RWPE2 (cell line): ENCODE measurements at regions not wholly inside any gene's neighbourhood (a gene's known extent, or its start where the extent isn't known, plus 50 kb on each side); places are given as distances from the start of the nearest gene placed in this dataset.

Source experiments
- ATAC-seq: fragments of 200-7000 bp; cut with Tn5 transposase; 3 replicates; pipeline ENCODE4 v1.9.1; 2021; ENCODE audit warnings: low read depth
- DNase-seq: peaks from one replicate; pipeline ENCODE4 v3.0.0-alpha.2; 2020; ENCODE audit warnings: low spot score
- H3K27ac ChIP-seq: fragments of 450-650 bp; 2 replicates; pipeline ENCODE4 v1.5.1; 2017; ENCODE audit warnings: mild to moderate bottlenecking; ENCODE audit not compliant: poor library complexity, severe bottlenecking
- H3K27me3 ChIP-seq: fragments of 250-450 bp; sonication (Bioruptor Pico); 2 replicates; pipeline ENCODE4 v1.5.1; 2021; ENCODE audit warnings: mild to moderate bottlenecking, moderate library complexity; ENCODE audit not compliant: insufficient read depth, poor library complexity, severe bottlenecking
- H3K36me3 ChIP-seq: fragments of 250-450 bp; sonication (Bioruptor Pico); 2 replicates; pipeline ENCODE4 v1.5.1; 2020; ENCODE audit warnings: low read depth, mild to moderate bottlenecking, moderate library complexity
- H3K4me1 ChIP-seq: fragments of 250-450 bp; sonication (Bioruptor Pico); 2 replicates; pipeline ENCODE4 v1.5.1; 2021; ENCODE audit warnings: mild to moderate bottlenecking, moderate library complexity; ENCODE audit not compliant: insufficient read depth, poor library complexity, severe bottlenecking
- H3K4me3 ChIP-seq: fragments of 250-450 bp; sonication (Bioruptor Pico); 2 replicates; pipeline ENCODE4 v1.5.1; 2021; ENCODE audit warnings: mild to moderate bottlenecking, moderate library complexity; ENCODE audit not compliant: severe bottlenecking
- H3K9me3 ChIP-seq: fragments of 250-450 bp; sonication (Bioruptor Pico); 2 replicates; pipeline ENCODE4 v1.5.1; 2021; ENCODE audit warnings: mild to moderate bottlenecking, moderate library complexity; ENCODE audit not compliant: severe bottlenecking
- TF ChIP-seq, protein P1 (sequence below): fragments of 450-650 bp; IDR thresholded peaks from one replicate; pipeline ENCODE4 v1.5.1; 2017; ENCODE audit warnings: mild to moderate bottlenecking, moderate library complexity; ENCODE audit not compliant: poor library complexity, severe bottlenecking

DNA sequence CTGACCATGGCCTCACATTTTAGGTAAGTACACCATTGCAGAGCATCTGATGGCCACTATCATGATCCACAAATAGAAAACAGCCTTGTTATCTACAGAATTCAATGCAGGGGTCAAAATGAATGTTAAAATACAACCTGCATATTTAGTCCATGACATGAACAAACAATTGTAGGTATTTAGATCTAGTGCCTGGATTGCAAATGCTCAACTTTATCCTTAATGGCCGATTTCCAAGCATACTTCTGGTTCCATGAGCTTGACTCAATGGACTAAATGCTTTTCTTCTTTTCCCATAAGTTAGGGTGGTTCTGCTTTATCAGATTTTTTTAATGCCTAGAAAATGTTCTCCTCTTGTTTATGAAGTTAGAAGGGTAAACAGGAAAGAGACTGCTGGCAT is 139.2 kb upstream of the TTC29 start:
- DNase-seq (no peak), ATAC-seq (no peak)
- no peaks in the 10 kb centered on the region for H3K9me3 ChIP-seq
- no peaks in the 10 kb centered on the region for H3K36me3 ChIP-seq
- H3K4me3 ChIP-seq, result no peak overlapping the region
- H3K27me3 ChIP-seq, result peaks cover 3% of the 10 kb centered on the region
- H3K4me1 ChIP-seq, result no peaks in the 10 kb centered on the region
- no peak overlapping the region for H3K27ac ChIP-seq
- TF ChIP-seq, protein P1, sequence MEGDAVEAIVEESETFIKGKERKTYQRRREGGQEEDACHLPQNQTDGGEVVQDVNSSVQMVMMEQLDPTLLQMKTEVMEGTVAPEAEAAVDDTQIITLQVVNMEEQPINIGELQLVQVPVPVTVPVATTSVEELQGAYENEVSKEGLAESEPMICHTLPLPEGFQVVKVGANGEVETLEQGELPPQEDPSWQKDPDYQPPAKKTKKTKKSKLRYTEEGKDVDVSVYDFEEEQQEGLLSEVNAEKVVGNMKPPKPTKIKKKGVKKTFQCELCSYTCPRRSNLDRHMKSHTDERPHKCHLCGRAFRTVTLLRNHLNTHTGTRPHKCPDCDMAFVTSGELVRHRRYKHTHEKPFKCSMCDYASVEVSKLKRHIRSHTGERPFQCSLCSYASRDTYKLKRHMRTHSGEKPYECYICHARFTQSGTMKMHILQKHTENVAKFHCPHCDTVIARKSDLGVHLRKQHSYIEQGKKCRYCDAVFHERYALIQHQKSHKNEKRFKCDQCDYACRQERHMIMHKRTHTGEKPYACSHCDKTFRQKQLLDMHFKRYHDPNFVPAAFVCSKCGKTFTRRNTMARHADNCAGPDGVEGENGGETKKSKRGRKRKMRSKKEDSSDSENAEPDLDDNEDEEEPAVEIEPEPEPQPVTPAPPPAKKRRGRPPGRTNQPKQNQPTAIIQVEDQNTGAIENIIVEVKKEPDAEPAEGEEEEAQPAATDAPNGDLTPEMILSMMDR, result no peak

DNA sequence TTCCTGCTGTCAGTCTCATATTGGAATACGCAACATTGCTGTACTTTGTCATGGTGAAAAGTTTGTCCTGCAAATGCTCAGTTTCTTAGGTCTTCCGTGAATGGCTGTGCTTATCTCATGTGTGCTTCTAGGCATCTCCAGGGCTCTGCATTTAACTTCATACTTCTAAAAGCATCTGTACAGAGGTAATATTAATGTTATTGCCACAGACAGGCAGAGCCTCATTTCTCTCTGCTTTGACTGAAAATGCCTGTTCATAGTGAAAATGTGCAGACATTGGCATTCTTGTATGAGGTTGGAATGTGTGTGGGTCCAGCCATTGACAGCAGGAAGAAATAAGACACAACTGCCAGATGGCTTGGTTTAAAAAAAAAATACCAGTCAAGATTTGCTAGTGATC is 140.1 kb upstream of the TTC29 start:
- Histone ChIP-seq H3K4me1 (no peaks in the 10 kb centered on the region), H3K36me3 (no peaks in the 10 kb centered on the region), H3K9me3 (no peaks in the 10 kb centered on the region), H3K27ac (no peak overlapping the region), H3K27me3 (peaks cover 3% of the 10 kb centered on the region), H3K4me3 (no peak overlapping the region)
- DNase-seq (no peak), ATAC-seq (no peak)
- TF ChIP-seq, protein P1, result no peak

DNA sequence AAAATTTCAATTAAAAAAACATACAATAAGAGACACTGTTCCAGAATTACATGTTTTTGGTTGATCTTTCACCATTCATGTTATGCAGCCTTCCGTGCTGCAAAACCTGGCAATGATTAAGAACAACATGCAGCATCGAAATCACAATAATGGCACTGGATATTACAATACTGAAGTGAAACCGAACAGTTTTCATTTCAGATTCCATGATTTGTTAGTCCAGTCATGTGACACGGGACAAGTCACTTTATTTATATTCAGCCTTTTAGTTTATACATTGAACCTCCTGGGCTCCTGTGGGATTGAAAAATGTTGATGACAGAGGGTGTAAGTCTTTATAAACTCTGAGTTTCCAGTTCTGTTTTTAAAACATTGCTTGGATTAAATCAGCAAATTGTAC is 142.5 kb upstream of the TTC29 start:
- H3K36me3 ChIP-seq, result no peaks in the 10 kb centered on the region
- no peak for ATAC-seq
- no peak for DNase-seq
- H3K27me3 ChIP-seq, result peaks cover 3% of the 10 kb centered on the region
- no peak overlapping the region for H3K4me3 ChIP-seq
- TF ChIP-seq, protein P1, result no peak
- H3K4me1 ChIP-seq, result no peaks in the 10 kb centered on the region
- no peaks in the 10 kb centered on the region for H3K9me3 ChIP-seq
- no peak overlapping the region for H3K27ac ChIP-seq

DNA sequence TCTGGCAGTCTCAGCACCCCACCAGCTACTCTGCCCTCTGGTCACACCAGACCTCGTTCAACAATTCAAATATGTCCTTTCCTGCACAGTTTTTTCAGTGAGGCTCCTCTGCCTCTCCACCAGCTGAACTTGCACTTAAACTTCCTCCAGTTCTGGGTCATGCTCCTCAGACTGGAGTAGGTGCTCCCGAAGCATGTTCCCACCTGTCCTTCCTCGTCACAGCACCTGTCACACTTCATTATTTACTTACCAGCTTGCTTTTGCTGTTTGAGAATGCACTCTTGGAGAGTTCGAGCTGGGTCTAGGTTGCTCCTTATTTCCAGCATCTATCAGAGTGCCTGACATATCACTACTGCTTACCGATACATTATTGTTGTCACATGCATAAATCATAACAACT is 144.8 kb upstream of the TTC29 start:
- no peaks in the 10 kb centered on the region for H3K9me3 ChIP-seq
- no peaks in the 10 kb centered on the region for H3K36me3 ChIP-seq
- H3K4me3 ChIP-seq, result no peak overlapping the region
- TF ChIP-seq, protein P1, result no peak
- no peaks in the 10 kb centered on the region for H3K4me1 ChIP-seq
- DNase-seq (no peak), ATAC-seq (no peak; the same call in 2 of the 3 replicates)
- H3K27ac ChIP-seq, result no peak overlapping the region
- H3K27me3 ChIP-seq, result peaks cover 3% of the 10 kb centered on the region

DNA sequence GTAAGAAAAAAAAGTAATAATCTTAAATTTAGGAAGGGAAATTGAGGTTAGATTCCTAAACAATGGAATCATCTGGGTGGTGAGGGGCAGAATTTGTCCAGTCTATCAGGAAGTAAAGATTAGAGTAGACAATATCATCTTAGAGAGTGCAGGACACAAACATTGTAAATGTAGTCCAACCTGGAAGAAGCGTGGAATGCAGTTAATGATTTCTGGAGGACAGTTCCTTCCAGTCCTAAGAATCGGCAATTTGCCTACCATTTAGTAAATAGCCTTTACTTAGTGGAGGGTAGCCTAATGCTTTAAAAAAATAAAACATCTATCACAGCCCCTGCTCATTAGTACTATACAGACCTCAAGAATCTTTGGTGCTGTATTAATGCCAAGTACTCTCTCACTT is 147.5 kb upstream of the TTC29 start:
- H3K9me3 ChIP-seq, result no peaks in the 10 kb centered on the region
- H3K36me3 ChIP-seq, result no peaks in the 10 kb centered on the region
- DNase-seq (no peak), ATAC-seq (no peak)
- no peak overlapping the region for H3K4me3 ChIP-seq
- no peak overlapping the region for H3K27ac ChIP-seq
- TF ChIP-seq, protein P1, result no peak
- H3K4me1 ChIP-seq, result no peaks in the 10 kb centered on the region
- no peaks in the 10 kb centered on the region for H3K27me3 ChIP-seq
